ENCODE measurements at regions not wholly inside any gene's neighbourhood (a gene's known extent, or its start where the extent isn't known, plus 50 kb on each side); places are given as distances from the start of the nearest gene placed in this dataset.

- no peaks in the 10 kb centered on the region for H3K4me1 ChIP-seq
- no peak overlapping the region for H3K27ac ChIP-seq
- no peak for ATAC-seq
- peaks cover 0 to under 1% (median 0%) of the 10 kb centered on the region in 3 donors for H3K9me3 ChIP-seq
- no peaks in the 10 kb centered on the region for H3K27me3 ChIP-seq
- H3K36me3 ChIP-seq = no peaks in the 10 kb centered on the region
- 63 to 90% methylated on average over 5 to 7 of the region's 7 CpGs for WGBS, 2 donors (ENCODE audit: low coverage in 1 of 2)
- no peak for TF ChIP-seq POLR2AphosphoS5 (IDR thresholded peaks at IDR 0.05)
- TF ChIP-seq CTCF (IDR thresholded peaks at IDR 0.05) = no peak
- TF ChIP-seq POLR2A (IDR thresholded peaks at IDR 0.05) = no peak
- no peak for TF ChIP-seq EP300 (IDR thresholded peaks at IDR 0.05)
- no peak overlapping the region for H3K4me3 ChIP-seq
These were observed 73.9 kb downstream of the WNT5A start for GRCh38 chr3:55413236-55413635.

- H3K9me3 ChIP-seq = no peaks in the 10 kb centered on the region
- no peak overlapping the region for H3K27ac ChIP-seq
- H3K4me1 ChIP-seq = no peaks in the 10 kb centered on the region
- 78 to 83% methylated on average over 4 of the region's 4 CpGs for WGBS, 2 donors (ENCODE audit: low coverage in 1 of 2)
- no peaks in the 10 kb centered on the region for H3K36me3 ChIP-seq
- no peaks in the 10 kb centered on the region for H3K27me3 ChIP-seq
- no peak overlapping the region for H3K4me3 ChIP-seq
- no peak for ATAC-seq
- TF ChIP-seq CTCF (IDR thresholded peaks at IDR 0.05) (no peak), POLR2A (IDR thresholded peaks at IDR 0.05) (no peak), EP300 (IDR thresholded peaks at IDR 0.05) (no peak), POLR2AphosphoS5 (IDR thresholded peaks at IDR 0.05) (no peak)
These were observed 74.6 kb downstream of the WNT5A start for GRCh38 chr3:55412545-55412944.

GRCh38 chr3:55409806-55410205 lies 77.3 kb downstream of the WNT5A start:
- H3K4me3 ChIP-seq = no peak overlapping the region
- no peak for ATAC-seq
- TF ChIP-seq CTCF (IDR thresholded peaks at IDR 0.05) = no peak
- no peak for TF ChIP-seq POLR2A (IDR thresholded peaks at IDR 0.05)
- TF ChIP-seq EP300 (IDR thresholded peaks at IDR 0.05) = no peak
- TF ChIP-seq POLR2AphosphoS5 (IDR thresholded peaks at IDR 0.05) = no peak
- WGBS, 2 donors (ENCODE audit: low coverage in 1 of 2) = 95 to 97% methylated on average over 2 of the region's 2 CpGs
- peaks cover 0 to 11% (median 0%) of the 10 kb centered on the region in 3 donors for H3K9me3 ChIP-seq
- no peak overlapping the region for H3K27ac ChIP-seq
- H3K36me3 ChIP-seq = no peaks in the 10 kb centered on the region
- no peaks in the 10 kb centered on the region for H3K4me1 ChIP-seq
- H3K27me3 ChIP-seq = no peaks in the 10 kb centered on the region

- no peaks in the 10 kb centered on the region for H3K36me3 ChIP-seq
These were observed 78.8 kb downstream of the WNT5A start for GRCh38 chr3:55408193-55408826.

More at GRCh38 chr3:55408193-55408826, 78.8 kb downstream of the WNT5A start:
- no peak overlapping the region for H3K4me3 ChIP-seq
- no peak for ATAC-seq
- H3K27ac ChIP-seq = no peak overlapping the region
- WGBS, 2 donors (ENCODE audit: low coverage in 1 of 2) = 78 to 91% methylated on average over 3 of the region's 3 CpGs
- H3K27me3 ChIP-seq = no peaks in the 10 kb centered on the region
- TF ChIP-seq POLR2A (IDR thresholded peaks at IDR 0.05) (no peak), EP300 (IDR thresholded peaks at IDR 0.05) (no peak), CTCF (IDR thresholded peaks at IDR 0.05) (no peak), POLR2AphosphoS5 (IDR thresholded peaks at IDR 0.05) (no peak)
- H3K4me1 ChIP-seq = no peaks in the 10 kb centered on the region
- H3K9me3 ChIP-seq = peaks cover 0 to 11% (median 0%) of the 10 kb centered on the region in 3 donors
